ENCODE measurements at regions not wholly inside any gene's neighbourhood (a gene's known extent, or its start where the extent isn't known, plus 50 kb on each side); places are given as distances from the start of the nearest gene placed in this dataset.

DNA sequence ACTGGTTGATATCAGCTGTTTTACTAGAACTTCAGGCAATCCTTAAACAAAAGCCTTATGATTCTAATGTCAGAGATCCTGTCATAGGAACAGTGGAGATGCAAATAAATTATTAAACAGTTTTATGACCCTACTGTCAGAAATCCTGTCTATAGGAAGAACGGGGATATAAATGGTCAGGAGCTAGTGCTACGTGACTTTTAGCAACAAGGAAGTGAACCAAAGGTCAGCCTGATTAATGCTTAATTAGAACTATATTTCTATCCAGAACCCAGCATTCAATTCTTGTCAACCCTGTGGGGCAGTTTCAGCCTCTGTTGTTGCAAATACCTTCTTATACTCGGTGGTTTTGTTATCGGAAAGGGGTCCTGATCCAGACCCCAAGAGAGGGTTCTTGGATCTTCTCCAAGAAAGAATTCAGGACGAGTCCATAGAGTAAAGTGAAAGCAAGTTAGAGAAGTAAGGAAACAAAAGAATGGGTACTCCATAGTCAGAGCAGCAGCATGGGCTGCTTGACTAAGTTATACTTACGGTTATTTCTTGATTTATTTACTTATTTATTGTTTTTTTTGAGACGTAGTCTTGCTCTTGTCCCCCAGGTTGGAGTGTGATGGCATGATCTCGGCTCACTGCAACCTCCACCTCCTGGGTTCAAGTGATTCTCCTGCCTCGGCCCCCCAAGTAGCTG lies 59.9 kb upstream of the RNU6-1 start:
- no peak for TF ChIP-seq EZH2 (IDR thresholded peaks at IDR 0.05; ENCODE audit: borderline replicate concordance, low read length)
- TF ChIP-seq, protein P1, sequence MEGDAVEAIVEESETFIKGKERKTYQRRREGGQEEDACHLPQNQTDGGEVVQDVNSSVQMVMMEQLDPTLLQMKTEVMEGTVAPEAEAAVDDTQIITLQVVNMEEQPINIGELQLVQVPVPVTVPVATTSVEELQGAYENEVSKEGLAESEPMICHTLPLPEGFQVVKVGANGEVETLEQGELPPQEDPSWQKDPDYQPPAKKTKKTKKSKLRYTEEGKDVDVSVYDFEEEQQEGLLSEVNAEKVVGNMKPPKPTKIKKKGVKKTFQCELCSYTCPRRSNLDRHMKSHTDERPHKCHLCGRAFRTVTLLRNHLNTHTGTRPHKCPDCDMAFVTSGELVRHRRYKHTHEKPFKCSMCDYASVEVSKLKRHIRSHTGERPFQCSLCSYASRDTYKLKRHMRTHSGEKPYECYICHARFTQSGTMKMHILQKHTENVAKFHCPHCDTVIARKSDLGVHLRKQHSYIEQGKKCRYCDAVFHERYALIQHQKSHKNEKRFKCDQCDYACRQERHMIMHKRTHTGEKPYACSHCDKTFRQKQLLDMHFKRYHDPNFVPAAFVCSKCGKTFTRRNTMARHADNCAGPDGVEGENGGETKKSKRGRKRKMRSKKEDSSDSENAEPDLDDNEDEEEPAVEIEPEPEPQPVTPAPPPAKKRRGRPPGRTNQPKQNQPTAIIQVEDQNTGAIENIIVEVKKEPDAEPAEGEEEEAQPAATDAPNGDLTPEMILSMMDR (conservative IDR thresholded peaks at IDR 0.05 in 1 of 2, IDR thresholded peaks at IDR 0.05 in 1 of 2; ENCODE audit: extremely low read depth in 1 of 2, insufficient read depth in 1 of 2, low read depth in 1 of 2, low read length in 2 of 2), result no peak

Measured in mammary epithelial cell (primary cell).